Neural progenitor cell (in vitro differentiated cells): ENCODE measurements at regions not wholly inside any gene's neighbourhood (a gene's known extent, or its start where the extent isn't known, plus 50 kb on each side); places are given as distances from the start of the nearest gene placed in this dataset.

ENCODE experiments used
- EZH2 ChIP-seq: fragments of 200-600 bp; sonication (generic); IDR thresholded peaks from 2 replicates; pipeline ENCODE4 v1.6.1; 2017; ENCODE audit warnings: antibody characterized with exemption, mild to moderate bottlenecking, moderate library complexity
- EZH2phosphoT487 ChIP-seq: fragments of 200-600 bp; sonication (generic); IDR thresholded peaks from 2 replicates; pipeline ENCODE4 v1.6.1; 2017; ENCODE audit warnings: antibody characterized with exemption
- TF ChIP-seq, protein P1 (sequence below): fragments of 200-600 bp; sonication (generic); IDR thresholded peaks from 2 replicates; pipeline ENCODE4 v1.5.1; 2017; ENCODE audit warnings: antibody characterized with exemption, mild to moderate bottlenecking

DNA sequence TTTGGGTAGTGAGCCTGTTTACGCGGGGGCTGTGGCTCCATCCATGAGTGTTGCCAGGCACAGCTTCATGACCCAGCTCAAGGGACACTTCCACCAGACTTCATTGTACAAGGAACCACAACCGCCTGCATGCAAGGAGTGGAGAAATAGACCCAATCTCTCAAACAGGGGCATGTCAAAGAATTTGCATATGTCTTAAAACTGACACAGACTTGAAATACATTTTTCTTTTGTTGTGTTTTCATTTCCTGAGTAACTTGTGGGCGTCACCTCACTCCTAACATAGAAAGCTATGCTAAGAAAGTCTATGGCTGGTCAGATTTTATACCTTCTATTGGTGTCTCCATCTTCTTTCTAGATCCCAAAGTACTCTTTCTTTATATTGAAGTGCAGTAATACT, 266.2 kb upstream of the RNF32 start:
- TF ChIP-seq EZH2: no peak
- TF ChIP-seq, protein P1, sequence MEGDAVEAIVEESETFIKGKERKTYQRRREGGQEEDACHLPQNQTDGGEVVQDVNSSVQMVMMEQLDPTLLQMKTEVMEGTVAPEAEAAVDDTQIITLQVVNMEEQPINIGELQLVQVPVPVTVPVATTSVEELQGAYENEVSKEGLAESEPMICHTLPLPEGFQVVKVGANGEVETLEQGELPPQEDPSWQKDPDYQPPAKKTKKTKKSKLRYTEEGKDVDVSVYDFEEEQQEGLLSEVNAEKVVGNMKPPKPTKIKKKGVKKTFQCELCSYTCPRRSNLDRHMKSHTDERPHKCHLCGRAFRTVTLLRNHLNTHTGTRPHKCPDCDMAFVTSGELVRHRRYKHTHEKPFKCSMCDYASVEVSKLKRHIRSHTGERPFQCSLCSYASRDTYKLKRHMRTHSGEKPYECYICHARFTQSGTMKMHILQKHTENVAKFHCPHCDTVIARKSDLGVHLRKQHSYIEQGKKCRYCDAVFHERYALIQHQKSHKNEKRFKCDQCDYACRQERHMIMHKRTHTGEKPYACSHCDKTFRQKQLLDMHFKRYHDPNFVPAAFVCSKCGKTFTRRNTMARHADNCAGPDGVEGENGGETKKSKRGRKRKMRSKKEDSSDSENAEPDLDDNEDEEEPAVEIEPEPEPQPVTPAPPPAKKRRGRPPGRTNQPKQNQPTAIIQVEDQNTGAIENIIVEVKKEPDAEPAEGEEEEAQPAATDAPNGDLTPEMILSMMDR: no peak
- no peak for TF ChIP-seq EZH2phosphoT487
